Panc1 (cell line): ENCODE measurements at regions not wholly inside any gene's neighbourhood (a gene's known extent, or its start where the extent isn't known, plus 50 kb on each side); places are given as distances from the start of the nearest gene placed in this dataset.

Experiments used
- TCF7L2 ChIP-seq: IDR thresholded peaks from 2 replicates; pipeline ENCODE4 v1.6.1; 2011; ENCODE audit warnings: mild to moderate bottlenecking, low read depth, low read length, inconsistent platforms
- TF ChIP-seq, protein P1 (sequence below), 2 experiments: IDR thresholded peaks; 2 replicates each; pipeline ENCODE4 v1.6.1; 2011 to 2012; ENCODE audit warnings: low read depth in 2 of 2, control low read depth in 1 of 2, low read length in 1 of 2, mild to moderate bottlenecking in 1 of 2, moderate library complexity in 1 of 2; ENCODE audit not compliant: insufficient read depth in 1 of 2
- TF ChIP-seq, protein P2 (sequence below): fragments of 450-650 bp; IDR thresholded peaks from 2 replicates; pipeline ENCODE4 v1.5.1; 2017; ENCODE audit warnings: mild to moderate bottlenecking

DNA sequence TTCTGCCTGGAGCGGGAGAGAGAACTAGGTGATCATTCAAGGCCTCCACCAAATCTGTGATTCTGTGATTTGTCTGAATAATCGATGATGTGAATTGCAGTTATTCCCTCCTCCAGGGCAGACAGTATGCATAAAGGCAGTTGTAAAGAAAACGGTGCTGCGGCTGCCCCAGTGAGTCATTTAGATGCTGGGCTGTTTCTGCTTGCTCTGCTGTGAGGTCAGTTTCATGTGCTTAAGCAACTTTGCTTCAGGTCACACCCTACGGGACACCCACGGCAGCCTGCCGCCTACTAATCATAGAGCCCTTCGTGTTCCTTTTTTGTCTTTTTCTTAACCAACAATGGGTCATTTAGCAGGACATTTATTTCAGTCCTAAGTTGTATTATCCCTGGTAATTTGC lies 158.1 kb upstream of the PITRM1 start:
- TF ChIP-seq, protein P1, sequence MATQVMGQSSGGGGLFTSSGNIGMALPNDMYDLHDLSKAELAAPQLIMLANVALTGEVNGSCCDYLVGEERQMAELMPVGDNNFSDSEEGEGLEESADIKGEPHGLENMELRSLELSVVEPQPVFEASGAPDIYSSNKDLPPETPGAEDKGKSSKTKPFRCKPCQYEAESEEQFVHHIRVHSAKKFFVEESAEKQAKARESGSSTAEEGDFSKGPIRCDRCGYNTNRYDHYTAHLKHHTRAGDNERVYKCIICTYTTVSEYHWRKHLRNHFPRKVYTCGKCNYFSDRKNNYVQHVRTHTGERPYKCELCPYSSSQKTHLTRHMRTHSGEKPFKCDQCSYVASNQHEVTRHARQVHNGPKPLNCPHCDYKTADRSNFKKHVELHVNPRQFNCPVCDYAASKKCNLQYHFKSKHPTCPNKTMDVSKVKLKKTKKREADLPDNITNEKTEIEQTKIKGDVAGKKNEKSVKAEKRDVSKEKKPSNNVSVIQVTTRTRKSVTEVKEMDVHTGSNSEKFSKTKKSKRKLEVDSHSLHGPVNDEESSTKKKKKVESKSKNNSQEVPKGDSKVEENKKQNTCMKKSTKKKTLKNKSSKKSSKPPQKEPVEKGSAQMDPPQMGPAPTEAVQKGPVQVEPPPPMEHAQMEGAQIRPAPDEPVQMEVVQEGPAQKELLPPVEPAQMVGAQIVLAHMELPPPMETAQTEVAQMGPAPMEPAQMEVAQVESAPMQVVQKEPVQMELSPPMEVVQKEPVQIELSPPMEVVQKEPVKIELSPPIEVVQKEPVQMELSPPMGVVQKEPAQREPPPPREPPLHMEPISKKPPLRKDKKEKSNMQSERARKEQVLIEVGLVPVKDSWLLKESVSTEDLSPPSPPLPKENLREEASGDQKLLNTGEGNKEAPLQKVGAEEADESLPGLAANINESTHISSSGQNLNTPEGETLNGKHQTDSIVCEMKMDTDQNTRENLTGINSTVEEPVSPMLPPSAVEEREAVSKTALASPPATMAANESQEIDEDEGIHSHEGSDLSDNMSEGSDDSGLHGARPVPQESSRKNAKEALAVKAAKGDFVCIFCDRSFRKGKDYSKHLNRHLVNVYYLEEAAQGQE (IDR thresholded peaks at IDR 0.05; ENCODE audit: insufficient read depth in 1 of 2, low read depth in 2 of 2, low read length in 1 of 2): no peak
- TF ChIP-seq, protein P2, sequence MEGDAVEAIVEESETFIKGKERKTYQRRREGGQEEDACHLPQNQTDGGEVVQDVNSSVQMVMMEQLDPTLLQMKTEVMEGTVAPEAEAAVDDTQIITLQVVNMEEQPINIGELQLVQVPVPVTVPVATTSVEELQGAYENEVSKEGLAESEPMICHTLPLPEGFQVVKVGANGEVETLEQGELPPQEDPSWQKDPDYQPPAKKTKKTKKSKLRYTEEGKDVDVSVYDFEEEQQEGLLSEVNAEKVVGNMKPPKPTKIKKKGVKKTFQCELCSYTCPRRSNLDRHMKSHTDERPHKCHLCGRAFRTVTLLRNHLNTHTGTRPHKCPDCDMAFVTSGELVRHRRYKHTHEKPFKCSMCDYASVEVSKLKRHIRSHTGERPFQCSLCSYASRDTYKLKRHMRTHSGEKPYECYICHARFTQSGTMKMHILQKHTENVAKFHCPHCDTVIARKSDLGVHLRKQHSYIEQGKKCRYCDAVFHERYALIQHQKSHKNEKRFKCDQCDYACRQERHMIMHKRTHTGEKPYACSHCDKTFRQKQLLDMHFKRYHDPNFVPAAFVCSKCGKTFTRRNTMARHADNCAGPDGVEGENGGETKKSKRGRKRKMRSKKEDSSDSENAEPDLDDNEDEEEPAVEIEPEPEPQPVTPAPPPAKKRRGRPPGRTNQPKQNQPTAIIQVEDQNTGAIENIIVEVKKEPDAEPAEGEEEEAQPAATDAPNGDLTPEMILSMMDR: no peak
- TF ChIP-seq TCF7L2: no peak
